Left lobe of liver (tissue), 2 donors: ENCODE measurements at regions not wholly inside any gene's neighbourhood (a gene's known extent, or its start where the extent isn't known, plus 50 kb on each side); places are given as distances from the start of the nearest gene placed in this dataset.

Experiments used
- ATAC-seq: fragments of 200-7000 bp; cut with Tn5 transposase; one replicate; pipeline ENCODE4 v1.9.1; 2020; ENCODE audit warnings: mild to moderate bottlenecking, moderate library complexity
- DNase-seq: peaks from one replicate; pipeline ENCODE4 v3.0.0-alpha.2; 2020; ENCODE audit warnings: low spot score
- donor health status: DM: no; HTN: no; CAD: no; lungs with moderate emphysema.
- donor health status: DM: no; HTN: yes; CAD: no.

- DNase-seq (peak; percentile 65), ATAC-seq (peak; percentile 93)
These were observed 667.4 kb upstream of the SALL1 start for GRCh38 chr16:51818342-51818944.

GRCh38 chr16:51816929-51817328 lies 665.9 kb upstream of the SALL1 start:
- DNase-seq (no peak), ATAC-seq (no peak)

- DNase-seq (no peak), ATAC-seq (no peak)
These were observed 664.5 kb upstream of the SALL1 start for GRCh38 chr16:51815523-51815922.

GRCh38 chr16:51814617-51815016 lies 663.5 kb upstream of the SALL1 start:
- DNase-seq (no peak), ATAC-seq (no peak)

- ATAC-seq: no peak
- no peak for DNase-seq
These were observed 662.5 kb upstream of the SALL1 start for GRCh38 chr16:51813609-51814008.

GRCh38 chr16:51812945-51813344 lies 661.9 kb upstream of the SALL1 start:
- DNase-seq (no peak), ATAC-seq (no peak)

GRCh38 chr16:51807551-51807950 lies 656.5 kb upstream of the SALL1 start:
- DNase-seq: no peak
- ATAC-seq: no peak

- ATAC-seq (no peak), DNase-seq (no peak)
These were observed 650.6 kb upstream of the SALL1 start for GRCh38 chr16:51801635-51802034.

- no peak for DNase-seq
- ATAC-seq: no peak
These were observed 646.7 kb upstream of the SALL1 start for GRCh38 chr16:51797669-51798259.

- DNase-seq (no peak), ATAC-seq (no peak)
These were observed 628.2 kb upstream of the SALL1 start for GRCh38 chr16:51779240-51779639.

GRCh38 chr16:51773071-51773890 lies 622.2 kb upstream of the SALL1 start:
- ATAC-seq (no peak), DNase-seq (no peak)

- ATAC-seq (no peak), DNase-seq (no peak)
These were observed 615.7 kb upstream of the SALL1 start for GRCh38 chr16:51766739-51767138.

- no peak for ATAC-seq
- DNase-seq: no peak
These were observed 612.1 kb upstream of the SALL1 start for GRCh38 chr16:51763072-51763661.

- peak; percentile 100 for ATAC-seq
These were observed 611.3 kb upstream of the SALL1 start for GRCh38 chr16:51762081-51762996.

GRCh38 chr16:51761001-51761400 lies 609.9 kb upstream of the SALL1 start:
- no peak for ATAC-seq

More at GRCh38 chr16:51762081-51762996, 611.3 kb upstream of the SALL1 start:
- peak; percentile 82 for DNase-seq

GRCh38 chr16:51759999-51760398 lies 608.9 kb upstream of the SALL1 start:
- DNase-seq: no peak
- ATAC-seq: no peak

More at GRCh38 chr16:51761001-51761400, 609.9 kb upstream of the SALL1 start:
- DNase-seq: no peak

- DNase-seq: no peak
- ATAC-seq: no peak
These were observed 608.3 kb upstream of the SALL1 start for GRCh38 chr16:51759329-51759728.

GRCh38 chr16:51757921-51758479 lies 606.9 kb upstream of the SALL1 start:
- no peak for ATAC-seq
- DNase-seq: no peak

GRCh38 chr16:51757505-51757904 lies 606.4 kb upstream of the SALL1 start:
- ATAC-seq: no peak
- DNase-seq: no peak

GRCh38 chr16:51757124-51757470 lies 606.0 kb upstream of the SALL1 start:
- no peak for DNase-seq
- ATAC-seq: no peak
